Chondrocyte (in vitro differentiated cells): ENCODE measurements at regions not wholly inside any gene's neighbourhood (a gene's known extent, or its start where the extent isn't known, plus 50 kb on each side); places are given as distances from the start of the nearest gene placed in this dataset.

Experiments
- DNase-seq: peaks from one replicate; pipeline ENCODE4 v3.0.0; 2021; ENCODE audit warnings: mixed read lengths, low spot score
- H3K27ac Mint-ChIP-seq: one replicate; pipeline ENCODE4 v1.8.0; 2021; ENCODE audit warnings: mild to moderate bottlenecking, moderate library complexity, mixed read lengths; ENCODE audit not compliant: unreplicated experiment
- H3K27me3 Mint-ChIP-seq: 2 replicates; pipeline ENCODE4 v1.8.0; 2021; ENCODE audit warnings: low read depth, mixed read lengths
- H3K36me3 Mint-ChIP-seq: 2 replicates; pipeline ENCODE4 v1.8.0; 2021; ENCODE audit warnings: low read depth, mixed read lengths
- H3K4me1 Mint-ChIP-seq: 2 replicates; pipeline ENCODE4 v1.8.0; 2021; ENCODE audit warnings: low read depth, mild to moderate bottlenecking, mixed read lengths
- H3K4me3 Mint-ChIP-seq: one replicate; pipeline ENCODE4 v1.8.0; 2021; ENCODE audit warnings: mild to moderate bottlenecking, moderate library complexity, mixed read lengths; ENCODE audit not compliant: unreplicated experiment
- H3K9me3 Mint-ChIP-seq: 2 replicates; pipeline ENCODE4 v1.8.0; 2021; ENCODE audit warnings: low read depth, mixed read lengths
- CTCF ChIP-seq: fragments of 200-600 bp; sonication (generic); IDR thresholded peaks from 2 replicates; pipeline ENCODE4 v1.5.0; 2021; ENCODE audit warnings: antibody characterized with exemption, mild to moderate bottlenecking, moderate library complexity

- TF ChIP-seq CTCF = no peak
These were observed 933.4 kb downstream of the SLITRK6 start for GRCh38 chr13:84865783-84866221.

GRCh38 chr13:84864341-84864740 lies 934.9 kb downstream of the SLITRK6 start:
- DNase-seq = no peak
- no peaks in the 10 kb centered on the region for H3K27me3 Mint-ChIP-seq
- no peak for TF ChIP-seq CTCF
- H3K9me3 Mint-ChIP-seq = no peaks in the 10 kb centered on the region
- peaks cover 6% of the 10 kb centered on the region for H3K4me1 Mint-ChIP-seq
- H3K36me3 Mint-ChIP-seq = no peaks in the 10 kb centered on the region
- no peak overlapping the region for H3K27ac Mint-ChIP-seq
- no peak overlapping the region for H3K4me3 Mint-ChIP-seq

More at GRCh38 chr13:84865783-84866221, 933.4 kb downstream of the SLITRK6 start:
- Mint-ChIP-seq H3K36me3 (no peaks in the 10 kb centered on the region), H3K4me3 (no peak overlapping the region), H3K27ac (no peak overlapping the region), H3K4me1 (peaks cover 6% of the 10 kb centered on the region), H3K27me3 (no peaks in the 10 kb centered on the region), H3K9me3 (no peaks in the 10 kb centered on the region)
- DNase-seq = no peak

- no peak for DNase-seq
- TF ChIP-seq CTCF = no peak
- no peak overlapping the region for H3K27ac Mint-ChIP-seq
- H3K27me3 Mint-ChIP-seq = peaks cover 1% of the 10 kb centered on the region
- H3K4me3 Mint-ChIP-seq = no peak overlapping the region
- H3K36me3 Mint-ChIP-seq = no peaks in the 10 kb centered on the region
- peaks cover 5% of the 10 kb centered on the region for H3K9me3 Mint-ChIP-seq
- H3K4me1 Mint-ChIP-seq = no peaks in the 10 kb centered on the region
These were observed 952.1 kb downstream of the SLITRK6 start for GRCh38 chr13:84847107-84847506.

- no peak for TF ChIP-seq CTCF
- Mint-ChIP-seq H3K4me1 (no peaks in the 10 kb centered on the region), H3K27ac (no peak overlapping the region), H3K27me3 (peaks cover 1% of the 10 kb centered on the region), H3K36me3 (no peaks in the 10 kb centered on the region), H3K9me3 (peaks cover 5% of the 10 kb centered on the region), H3K4me3 (no peak overlapping the region)
- no peak for DNase-seq
These were observed 953.2 kb downstream of the SLITRK6 start for GRCh38 chr13:84845907-84846619.

- Mint-ChIP-seq H3K27ac (no peak overlapping the region), H3K9me3 (peaks cover 5% of the 10 kb centered on the region), H3K27me3 (peaks cover 1% of the 10 kb centered on the region), H3K4me3 (no peak overlapping the region), H3K4me1 (no peaks in the 10 kb centered on the region), H3K36me3 (no peaks in the 10 kb centered on the region)
- DNase-seq = no peak
- peak; percentile 78 for TF ChIP-seq CTCF
These were observed 954.7 kb downstream of the SLITRK6 start for GRCh38 chr13:84844473-84844872.
